SU-DHL-6 (cell line): ENCODE measurements at regions not wholly inside any gene's neighbourhood (a gene's known extent, or its start where the extent isn't known, plus 50 kb on each side); places are given as distances from the start of the nearest gene placed in this dataset.

Experiments
- H2AFZ ChIP-seq: fragments of 200-600 bp; sonication (generic); 2 replicates; pipeline ENCODE4 v1.6.1; 2014; ENCODE audit warnings: low read depth, mild to moderate bottlenecking, moderate library complexity, mixed read lengths, antibody characterized with exemption, low read length; ENCODE audit not compliant: severe bottlenecking
- H3F3A ChIP-seq: fragments of 200-600 bp; shearing (Covaris generic); 2 replicates; pipeline ENCODE4 v1.6.0; 2016; ENCODE audit warnings: antibody characterized with exemption, mild to moderate bottlenecking; ENCODE audit not compliant: insufficient read depth
- H3K27ac ChIP-seq: fragments of 200-600 bp; sonication (generic); 2 replicates; pipeline ENCODE4 v1.5.1; 2016; ENCODE audit warnings: low read depth, mild to moderate bottlenecking, low read length, moderate library complexity, mixed read lengths
- H3K27me3 ChIP-seq: fragments of 200-600 bp; sonication (generic), shearing (Covaris generic); 2 replicates; pipeline ENCODE4 v1.6.0; 2014; ENCODE audit warnings: mild to moderate bottlenecking, low read length
- H3K36me3 ChIP-seq: fragments of 200-600 bp; sonication (generic); 2 replicates; pipeline ENCODE4 v1.6.1; 2014; ENCODE audit warnings: mild to moderate bottlenecking, low read length, mixed read lengths
- H3K4me2 ChIP-seq: fragments of 300-600, 200-600 bp; shearing (Covaris generic), sonication (generic); 2 replicates; pipeline ENCODE4 v1.6.0; 2014; ENCODE audit warnings: low read length, low read depth, mild to moderate bottlenecking; ENCODE audit not compliant: poor library complexity, severe bottlenecking
- H3K4me3 ChIP-seq: fragments of 200-600 bp; sonication (generic); 2 replicates; pipeline ENCODE4 v1.5.1; 2014; ENCODE audit warnings: antibody characterized with exemption, low read length, mild to moderate bottlenecking, mixed read lengths; ENCODE audit not compliant: insufficient read depth, poor library complexity, severe bottlenecking
- H3K79me2 ChIP-seq: fragments of 200-600 bp; sonication (generic); 2 replicates; pipeline ENCODE4 v1.6.1; 2014; ENCODE audit warnings: mild to moderate bottlenecking, low read length, moderate library complexity; ENCODE audit not compliant: insufficient read depth
- H3K9ac ChIP-seq: fragments of 200-600 bp; sonication (generic); 2 replicates; pipeline ENCODE4 v1.7.0; 2014; ENCODE audit warnings: mild to moderate bottlenecking, low read length
- H3K9me2 ChIP-seq: fragments of 200-600 bp; sonication (generic); replicated peaks from 2 replicates; pipeline ENCODE4 v1.6.1; 2014; ENCODE audit warnings: low read length; ENCODE audit not compliant: insufficient read depth
- H3K9me3 ChIP-seq: fragments of 200-600 bp; sonication (generic); 2 replicates; pipeline ENCODE4 v1.6.1; 2014; ENCODE audit warnings: low read length, mixed read lengths; ENCODE audit not compliant: insufficient read depth
- H4K20me1 ChIP-seq: fragments of 200-600 bp; sonication (generic); 2 replicates; pipeline ENCODE4 v1.6.1; 2014; ENCODE audit warnings: low read depth, mild to moderate bottlenecking, antibody characterized with exemption, low read length, moderate library complexity, mixed read lengths
- EZH2phosphoT487 ChIP-seq: fragments of 200-600 bp; sonication (generic), shearing (Covaris generic); conservative IDR thresholded peaks from 2 replicates; pipeline ENCODE4 v1.6.1; 2018; ENCODE audit warnings: mild to moderate bottlenecking, antibody characterized with exemption, low read length, moderate library complexity, mixed read lengths
- TF ChIP-seq, protein P1 (sequence below): fragments of 200-600 bp; sonication (generic); IDR thresholded peaks from one replicate; pipeline ENCODE4 v1.5.1; 2017; ENCODE audit warnings: antibody characterized with exemption, mild to moderate bottlenecking, low read length, moderate library complexity; ENCODE audit not compliant: insufficient read depth, poor library complexity, severe bottlenecking

DNA sequence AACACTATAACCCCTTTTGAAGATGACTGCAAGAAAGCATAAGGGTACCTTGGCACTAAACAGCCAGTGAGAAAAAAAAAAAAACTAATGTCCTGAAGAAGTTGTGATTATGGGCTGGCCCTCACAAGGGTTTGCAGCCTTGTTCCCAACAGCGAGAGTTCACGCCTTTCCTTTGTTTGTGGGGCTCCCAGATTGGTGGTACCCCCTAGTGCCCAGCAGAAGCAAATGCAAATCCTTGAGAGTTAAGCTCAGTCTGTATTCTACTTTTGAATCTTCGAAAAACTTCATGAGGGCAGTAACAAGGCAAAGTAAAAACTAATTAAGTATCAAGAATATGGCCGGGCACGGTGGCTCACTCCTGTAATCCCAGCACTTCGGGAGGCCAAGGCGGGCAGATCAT, 238.9 kb upstream of the LMO3 start:
- no peak overlapping the region for H3K4me2 ChIP-seq
- H3K36me3 ChIP-seq = no peaks in the 10 kb centered on the region
- no peaks in the 10 kb centered on the region for H3K9me3 ChIP-seq
- H3F3A ChIP-seq = no peaks in the 10 kb centered on the region
- no peaks in the 10 kb centered on the region for H3K79me2 ChIP-seq
- no peak overlapping the region for H3K27ac ChIP-seq
- TF ChIP-seq EZH2phosphoT487 = no peak
- TF ChIP-seq, protein P1, sequence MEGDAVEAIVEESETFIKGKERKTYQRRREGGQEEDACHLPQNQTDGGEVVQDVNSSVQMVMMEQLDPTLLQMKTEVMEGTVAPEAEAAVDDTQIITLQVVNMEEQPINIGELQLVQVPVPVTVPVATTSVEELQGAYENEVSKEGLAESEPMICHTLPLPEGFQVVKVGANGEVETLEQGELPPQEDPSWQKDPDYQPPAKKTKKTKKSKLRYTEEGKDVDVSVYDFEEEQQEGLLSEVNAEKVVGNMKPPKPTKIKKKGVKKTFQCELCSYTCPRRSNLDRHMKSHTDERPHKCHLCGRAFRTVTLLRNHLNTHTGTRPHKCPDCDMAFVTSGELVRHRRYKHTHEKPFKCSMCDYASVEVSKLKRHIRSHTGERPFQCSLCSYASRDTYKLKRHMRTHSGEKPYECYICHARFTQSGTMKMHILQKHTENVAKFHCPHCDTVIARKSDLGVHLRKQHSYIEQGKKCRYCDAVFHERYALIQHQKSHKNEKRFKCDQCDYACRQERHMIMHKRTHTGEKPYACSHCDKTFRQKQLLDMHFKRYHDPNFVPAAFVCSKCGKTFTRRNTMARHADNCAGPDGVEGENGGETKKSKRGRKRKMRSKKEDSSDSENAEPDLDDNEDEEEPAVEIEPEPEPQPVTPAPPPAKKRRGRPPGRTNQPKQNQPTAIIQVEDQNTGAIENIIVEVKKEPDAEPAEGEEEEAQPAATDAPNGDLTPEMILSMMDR = no peak
- H3K9me2 ChIP-seq = no peaks in the 10 kb centered on the region
- no peak overlapping the region for H3K9ac ChIP-seq
- H3K27me3 ChIP-seq = no peaks in the 10 kb centered on the region
- no peak overlapping the region for H3K4me3 ChIP-seq
- no peak overlapping the region for H2AFZ ChIP-seq
- no peaks in the 10 kb centered on the region for H4K20me1 ChIP-seq

DNA sequence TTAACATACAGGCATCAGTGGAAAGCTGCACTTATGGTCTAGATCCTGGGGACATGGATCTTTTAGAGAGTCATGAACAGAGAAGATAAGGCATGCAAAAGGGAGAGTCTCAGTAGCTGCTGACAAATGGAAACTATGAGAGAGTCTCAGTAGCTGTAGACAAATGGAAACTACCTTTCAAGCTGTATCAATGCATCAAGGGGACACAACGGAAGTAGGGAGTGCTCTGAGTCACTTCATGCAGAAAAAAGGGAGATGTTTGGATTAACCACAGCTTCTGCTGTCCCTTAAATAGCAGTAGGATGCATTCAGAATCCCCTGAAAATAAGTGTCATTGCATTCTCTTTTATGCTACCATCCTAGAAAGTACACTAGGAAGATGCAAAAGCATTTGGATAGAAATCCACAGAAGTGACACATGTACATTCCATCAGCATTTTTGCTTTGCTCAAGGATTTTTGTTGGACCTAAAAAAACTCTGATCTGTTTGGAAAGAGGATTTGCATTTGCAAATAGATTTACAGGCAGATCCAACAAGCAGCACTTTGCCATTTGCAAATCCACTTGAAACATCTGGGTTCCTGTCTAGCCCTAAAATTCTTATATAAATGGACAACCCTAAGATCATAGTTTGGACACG, 227.5 kb upstream of the LMO3 start:
- H3K27me3 ChIP-seq = no peaks in the 10 kb centered on the region
- no peaks in the 10 kb centered on the region for H4K20me1 ChIP-seq
- H3K9me3 ChIP-seq = no peaks in the 10 kb centered on the region
- H3K4me3 ChIP-seq = no peak overlapping the region
- H3K9me2 ChIP-seq = no peaks in the 10 kb centered on the region
- no peak overlapping the region for H2AFZ ChIP-seq
- no peak overlapping the region for H3K27ac ChIP-seq
- H3K79me2 ChIP-seq = no peaks in the 10 kb centered on the region
- H3K9ac ChIP-seq = no peak overlapping the region
- no peak for TF ChIP-seq EZH2phosphoT487
- H3F3A ChIP-seq = no peaks in the 10 kb centered on the region
- no peaks in the 10 kb centered on the region for H3K36me3 ChIP-seq
- no peak overlapping the region for H3K4me2 ChIP-seq

DNA sequence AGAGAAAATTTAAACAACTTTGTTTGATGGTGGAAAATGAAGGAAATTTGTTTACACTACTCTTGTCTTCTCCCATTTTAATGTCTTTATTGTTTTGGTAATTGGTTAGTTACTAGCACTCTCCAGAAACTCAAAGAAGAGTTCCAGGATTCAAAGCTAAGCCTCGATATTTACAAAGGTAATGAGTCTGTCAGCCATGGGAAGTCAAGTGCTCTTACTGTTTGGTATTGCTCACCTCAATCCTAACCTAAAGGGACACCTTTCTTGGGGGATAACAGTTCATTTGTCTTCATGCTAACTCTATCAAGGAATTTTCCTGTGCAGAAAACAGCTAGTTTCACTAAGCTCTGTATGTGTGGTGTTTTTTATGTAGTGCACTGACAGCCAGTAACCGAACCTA, 222.9 kb upstream of the LMO3 start:
- Histone ChIP-seq H4K20me1 (no peaks in the 10 kb centered on the region), H3K4me2 (no peak overlapping the region), H3K4me3 (no peak overlapping the region), H3K36me3 (no peaks in the 10 kb centered on the region), H3K9ac (no peak overlapping the region), H3K27ac (no peak overlapping the region), H3K9me3 (no peaks in the 10 kb centered on the region), H3K79me2 (no peaks in the 10 kb centered on the region), H3K9me2 (no peaks in the 10 kb centered on the region), H3K27me3 (no peaks in the 10 kb centered on the region), H3F3A (no peaks in the 10 kb centered on the region), H2AFZ (no peak overlapping the region)
- no peak for TF ChIP-seq EZH2phosphoT487
- TF ChIP-seq, protein P1 = no peak

DNA sequence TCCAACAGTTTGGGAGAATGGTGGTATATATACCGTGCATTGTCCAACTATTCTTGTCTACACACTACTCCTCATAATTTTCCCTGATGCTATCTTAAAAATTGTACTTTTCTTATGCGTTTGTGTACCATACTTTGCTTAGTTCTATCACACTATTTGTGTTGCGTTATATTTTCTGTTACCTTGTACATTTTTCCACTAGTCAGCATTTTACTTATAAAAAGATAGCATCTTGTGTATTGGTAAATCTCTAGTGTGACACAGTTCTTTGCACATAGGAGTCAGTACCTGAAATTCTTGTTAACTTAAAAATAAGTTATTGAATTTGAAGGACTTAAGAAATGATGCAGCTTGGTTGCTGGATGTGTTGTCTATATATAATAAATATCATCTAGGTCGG, 201.8 kb upstream of the LMO3 start:
- H4K20me1 ChIP-seq = no peaks in the 10 kb centered on the region
- H3K27me3 ChIP-seq = no peaks in the 10 kb centered on the region
- H3K27ac ChIP-seq = no peak overlapping the region
- no peaks in the 10 kb centered on the region for H3K9me2 ChIP-seq
- no peaks in the 10 kb centered on the region for H3K9me3 ChIP-seq
- H3K9ac ChIP-seq = no peak overlapping the region
- no peak for TF ChIP-seq EZH2phosphoT487
- TF ChIP-seq, protein P1 = no peak
- no peak overlapping the region for H3K4me2 ChIP-seq
- H3K4me3 ChIP-seq = no peak overlapping the region
- H2AFZ ChIP-seq = no peak overlapping the region
- no peaks in the 10 kb centered on the region for H3K79me2 ChIP-seq
- H3F3A ChIP-seq = no peaks in the 10 kb centered on the region
- H3K36me3 ChIP-seq = no peaks in the 10 kb centered on the region
